NCI-H2196 (cell line): ENCODE measurements at regions not wholly inside any gene's neighbourhood (a gene's known extent, or its start where the extent isn't known, plus 50 kb on each side); places are given as distances from the start of the nearest gene placed in this dataset.

Experiments used
- DNase-seq: peaks from one replicate; lab custom pipeline; 2025; ENCODE audit not compliant: unreplicated experiment; lab: John Stamatoyannopoulos, UW

DNA sequence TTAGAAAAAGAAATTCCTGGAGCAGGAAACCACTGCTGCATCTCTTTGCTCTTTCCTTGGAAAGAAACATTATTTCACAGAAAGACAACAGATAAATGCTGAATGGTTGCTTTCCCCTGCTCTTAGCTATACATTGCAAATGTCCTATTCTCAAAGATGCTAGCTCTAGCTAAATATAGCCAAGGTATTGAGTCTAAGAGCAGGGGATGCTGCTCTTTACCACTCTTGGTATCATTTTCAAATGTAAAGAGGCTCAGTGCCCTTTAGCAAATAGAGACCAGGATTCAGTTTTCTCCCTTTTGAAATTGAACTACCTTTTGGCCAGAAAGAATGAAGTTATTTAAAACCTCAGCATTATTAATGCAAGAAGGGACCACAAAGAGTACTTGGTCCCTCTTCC lies 104.0 kb upstream of the FUT8 start:
- DNase-seq: no peak

DNA sequence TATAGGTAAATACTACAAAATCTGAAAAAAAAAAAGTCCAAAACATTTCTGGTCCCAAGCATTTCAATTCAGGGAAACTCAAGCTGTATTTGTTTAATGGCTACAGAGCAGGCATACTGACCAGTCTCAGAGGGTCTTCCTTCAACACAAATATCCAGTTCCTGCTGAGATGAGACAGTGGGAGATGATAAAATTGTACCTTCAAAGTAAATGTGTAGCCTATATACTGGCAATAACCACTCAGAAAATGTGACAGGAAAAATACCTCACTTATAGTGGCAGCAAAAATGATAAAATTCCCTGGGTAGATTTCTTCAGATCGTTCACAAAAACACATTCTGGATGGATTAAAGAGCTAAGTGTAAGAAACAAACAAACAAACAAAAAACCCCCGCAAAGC lies 102.0 kb upstream of the FUT8 start:
- no peak for DNase-seq

DNA sequence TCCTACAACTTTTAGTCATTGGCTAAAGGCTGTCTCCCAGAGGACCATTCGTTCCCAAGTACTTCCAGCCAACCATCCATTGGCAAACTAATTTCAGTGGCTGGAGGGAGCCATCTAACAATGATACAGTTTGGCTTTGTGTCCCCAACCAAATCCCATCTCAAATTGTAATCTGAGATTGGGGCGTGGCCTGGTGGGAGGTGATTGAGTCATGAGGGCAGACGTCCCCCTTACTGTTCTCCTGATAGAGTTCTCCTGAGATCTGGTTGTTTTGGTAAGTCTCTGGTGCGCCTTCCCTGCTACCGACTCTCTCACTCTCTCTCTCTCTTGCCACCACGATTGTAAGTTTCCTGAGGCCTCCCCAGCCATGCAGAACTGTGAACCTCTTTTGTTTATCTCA lies 99.7 kb upstream of the FUT8 start:
- no peak for DNase-seq

DNA sequence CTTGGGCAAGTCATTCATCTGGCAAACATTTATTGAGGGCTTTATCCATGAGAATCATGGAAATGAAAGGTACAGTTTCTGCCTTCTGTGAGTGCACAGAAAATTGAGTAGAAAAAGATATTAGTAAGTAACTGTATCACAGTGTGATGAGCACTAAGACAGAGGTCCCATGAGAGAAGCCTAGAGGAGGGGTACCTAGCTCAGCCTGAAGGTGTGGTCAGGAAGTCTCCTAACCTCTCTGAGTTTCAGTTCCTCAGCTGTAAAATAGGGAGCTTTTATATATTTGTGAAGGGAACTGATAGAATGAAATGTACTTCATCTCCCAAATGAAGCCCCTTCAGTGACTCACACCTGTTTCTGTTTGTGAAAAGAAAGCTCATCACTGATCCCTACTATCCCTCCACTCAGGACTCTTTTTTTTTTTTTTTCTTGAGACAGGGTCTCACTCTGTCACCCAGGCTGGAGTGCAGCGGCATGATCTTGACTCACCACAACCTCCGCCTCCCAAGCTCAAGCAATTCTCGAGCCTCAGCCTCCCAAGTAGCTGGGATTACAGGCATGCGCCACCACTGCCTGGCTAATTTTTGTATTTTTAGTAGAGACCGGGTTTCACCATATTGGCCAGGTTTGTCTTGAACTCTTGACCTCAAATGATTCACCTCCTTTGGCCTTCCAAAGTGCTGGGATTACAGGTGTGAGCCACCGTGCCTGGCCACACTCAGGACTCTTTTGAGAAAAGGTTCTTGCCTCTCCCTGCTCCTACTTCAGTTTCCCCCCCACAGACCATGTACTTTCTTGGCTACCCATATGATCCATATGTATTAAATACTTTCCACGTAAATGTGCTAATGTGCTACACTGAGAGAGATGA lies 93.7 kb upstream of the FUT8 start:
- DNase-seq: no peak

DNA sequence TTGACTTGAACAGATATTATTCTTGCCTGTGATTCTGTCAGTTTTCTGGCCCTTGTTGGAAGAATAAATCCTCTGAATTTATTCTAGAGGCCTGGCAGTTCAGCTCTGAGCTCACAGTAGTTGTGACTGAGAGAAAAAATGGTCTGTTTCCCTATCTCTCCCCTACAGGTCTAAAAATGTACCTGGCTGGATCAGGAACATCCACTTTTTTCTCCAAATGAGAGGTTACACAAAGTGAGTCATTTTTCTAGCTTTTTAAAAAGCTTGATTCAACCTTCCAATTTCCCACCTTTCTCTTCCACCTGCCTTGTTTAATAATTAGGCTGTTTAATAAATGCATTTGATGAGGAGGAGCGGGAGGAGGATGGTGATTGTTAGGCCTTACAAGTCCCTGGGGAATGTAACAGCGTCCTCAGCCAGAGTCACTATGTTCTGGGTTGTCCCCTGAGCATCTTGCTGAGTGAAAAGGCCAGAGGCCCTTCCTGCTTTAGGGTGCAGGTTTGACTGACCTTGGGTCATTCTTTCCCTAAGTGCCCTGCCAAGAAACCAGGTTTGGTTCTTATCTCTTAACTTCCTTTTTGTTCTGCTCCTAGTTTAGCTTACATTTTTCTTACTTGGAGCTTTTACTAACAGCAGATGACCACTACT lies 91.7 kb upstream of the FUT8 start:
- DNase-seq: no peak

DNA sequence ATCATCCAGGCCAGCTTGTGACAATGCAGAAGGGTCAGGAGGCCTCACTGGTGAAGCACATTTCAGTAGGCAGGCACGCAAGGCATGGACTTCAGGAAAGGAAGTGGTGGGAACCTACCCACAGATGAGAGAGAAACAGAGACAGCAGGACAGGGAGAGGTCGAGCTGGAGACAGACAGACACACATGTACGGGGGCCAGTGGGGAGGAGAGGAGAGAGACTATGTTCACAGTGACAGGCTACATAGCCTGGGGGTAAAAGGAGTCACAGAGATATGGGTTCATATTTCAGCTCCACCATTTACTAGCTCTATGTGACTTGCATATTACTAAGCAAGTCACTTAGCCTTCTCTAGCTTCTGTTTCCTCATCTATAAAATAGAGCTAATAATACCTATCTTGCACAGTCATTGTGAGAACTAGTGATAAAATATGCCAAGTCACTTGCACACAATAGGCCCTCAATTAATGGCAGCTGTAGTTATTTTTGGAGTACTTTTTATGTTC lies 91.1 kb upstream of the FUT8 start:
- DNase-seq: no peak

DNA sequence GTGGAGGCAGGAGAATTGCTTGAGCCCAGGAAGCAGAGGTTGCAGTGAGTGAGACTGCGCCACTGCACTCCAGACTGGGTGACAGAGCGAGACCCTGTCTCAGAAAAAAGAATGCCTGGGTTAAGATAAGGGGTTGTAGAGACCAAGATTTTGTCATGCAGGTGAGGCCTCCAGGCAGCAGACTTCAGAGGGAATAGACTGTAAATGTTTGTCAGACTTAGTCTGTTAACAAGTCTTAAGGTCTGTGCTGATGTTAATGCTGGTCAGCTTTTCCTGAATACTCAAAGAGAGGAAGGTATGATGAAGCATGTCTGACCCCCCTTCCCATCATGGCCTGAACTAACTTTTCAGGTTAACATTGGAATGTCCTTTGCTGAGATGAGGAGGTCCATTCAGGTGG lies 83.0 kb upstream of the FUT8 start:
- DNase-seq: no peak

DNA sequence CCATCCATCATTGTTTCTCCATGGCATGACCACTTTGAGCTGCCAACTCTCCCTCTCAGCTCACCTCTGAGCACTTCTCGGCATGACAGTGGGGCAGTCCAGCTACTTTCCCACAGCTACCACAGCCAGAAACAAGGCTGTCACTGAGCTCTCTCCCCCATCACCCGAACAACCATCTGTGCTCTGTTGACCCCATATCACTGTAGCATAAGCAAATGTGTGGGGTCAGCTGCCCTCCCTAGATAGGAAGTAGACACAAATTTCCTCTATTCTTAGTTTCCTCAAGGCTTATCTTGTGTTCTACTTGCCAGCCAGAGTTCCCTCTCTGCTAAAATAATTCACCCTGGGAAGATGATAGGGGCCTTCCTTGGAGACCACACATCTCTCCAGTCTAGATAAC lies 82.6 kb upstream of the FUT8 start:
- no peak for DNase-seq

DNA sequence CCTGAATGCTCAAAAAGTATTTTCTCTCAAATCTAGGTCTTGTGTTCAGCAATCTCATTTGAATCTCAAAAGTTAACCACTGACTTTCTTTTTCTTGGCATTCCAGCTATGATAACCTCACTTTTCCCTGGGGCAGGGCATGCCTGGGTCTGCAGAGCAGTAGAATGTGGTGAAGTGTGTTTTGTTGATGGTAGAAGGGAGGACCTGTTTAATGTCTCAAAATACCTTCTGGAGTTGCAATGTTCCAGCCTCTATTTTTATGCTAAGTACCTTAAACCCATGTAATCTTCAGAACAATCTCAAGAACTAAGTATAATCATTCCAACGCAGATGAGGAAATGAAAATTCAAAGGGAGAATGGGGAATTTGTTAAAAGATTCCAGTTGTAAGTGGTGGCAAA lies 82.1 kb upstream of the FUT8 start:
- DNase-seq: no peak

DNA sequence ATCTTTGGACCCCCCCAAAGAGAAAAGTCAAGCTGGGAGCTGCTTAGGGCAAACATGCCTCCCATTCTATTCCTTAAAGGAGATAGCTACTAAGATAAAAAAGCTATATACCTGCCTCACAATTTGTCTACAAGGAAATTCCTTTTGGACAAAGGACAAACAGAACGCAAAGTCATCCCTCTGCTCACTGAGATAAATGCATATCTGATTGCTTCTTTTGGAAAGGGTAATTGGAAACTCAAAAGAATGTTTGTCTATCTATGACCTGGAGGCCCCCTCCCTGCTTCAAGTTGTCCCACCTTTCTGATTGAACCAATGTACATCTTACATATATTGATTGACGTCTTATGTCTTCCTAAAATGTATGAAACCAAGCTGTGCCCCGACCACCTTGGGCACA lies 80.9 kb upstream of the FUT8 start:
- no peak for DNase-seq

DNA sequence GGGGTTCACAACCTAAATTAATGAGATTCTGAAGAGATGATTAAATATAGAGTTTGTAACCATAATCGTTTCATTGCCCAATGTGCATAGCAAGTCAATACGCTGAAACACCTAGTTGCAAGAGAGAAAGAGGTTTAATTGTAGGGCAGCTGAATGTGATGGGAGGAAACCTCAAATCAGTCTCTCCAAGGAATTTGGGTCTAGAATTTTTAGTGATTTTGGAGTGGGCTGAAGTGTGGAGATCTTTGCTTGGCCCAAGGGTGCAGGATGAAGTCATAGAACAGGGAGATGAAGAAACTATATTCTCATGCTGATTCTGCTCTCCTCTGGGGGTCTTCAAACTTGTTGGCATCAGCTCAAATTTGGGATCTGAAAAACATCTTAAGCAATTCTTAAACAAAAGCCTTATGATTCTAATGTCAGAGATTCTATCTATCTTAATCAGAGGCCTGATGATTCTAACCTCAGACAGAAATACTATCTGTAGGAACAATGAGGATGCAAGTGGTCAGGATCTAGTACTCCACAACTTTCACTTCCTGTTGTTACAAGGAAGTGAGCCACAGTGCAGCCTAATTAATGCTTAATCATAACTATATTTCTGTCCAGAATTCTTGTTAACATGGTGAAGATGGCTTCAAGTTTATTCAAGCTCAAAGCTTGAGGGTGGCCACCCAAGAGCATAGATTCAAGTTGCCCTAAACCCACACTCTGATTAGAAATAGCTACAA lies 80.2 kb upstream of the FUT8 start:
- no peak for DNase-seq

DNA sequence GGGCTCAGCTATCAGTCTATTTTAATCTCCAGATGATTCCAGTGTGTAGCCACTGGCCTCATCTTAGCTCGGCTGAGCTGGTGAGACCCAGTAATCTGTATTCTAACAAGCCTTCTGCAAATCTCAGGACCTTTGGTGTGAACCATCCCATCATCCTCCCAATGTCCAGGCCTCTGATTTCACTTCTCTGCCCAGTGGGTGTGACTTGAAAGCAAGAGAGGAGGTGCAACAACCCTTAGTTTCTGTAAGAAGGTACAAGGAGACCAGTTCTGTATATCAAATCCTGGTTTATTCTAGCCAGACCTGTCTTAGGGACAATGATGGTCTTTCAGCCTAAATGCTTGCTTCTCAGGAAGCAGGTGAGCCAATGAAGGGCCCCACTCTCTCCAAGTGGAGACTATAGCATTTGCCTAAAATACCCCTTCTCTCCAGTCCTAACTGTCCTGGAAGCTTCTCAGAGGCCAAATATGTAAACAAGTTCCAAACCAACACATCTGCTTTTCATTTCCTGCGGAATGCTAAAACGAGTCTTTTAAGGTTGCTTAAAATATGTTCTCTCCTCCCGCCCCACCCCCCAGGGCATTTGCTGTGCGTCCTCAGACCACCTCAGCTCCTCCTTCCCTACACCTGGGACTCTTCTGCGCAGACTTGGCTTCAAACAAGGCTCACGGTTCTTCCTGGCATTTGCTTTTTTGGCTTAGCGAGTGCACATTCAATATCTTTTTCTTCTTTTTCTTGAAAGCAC lies 78.4 kb upstream of the FUT8 start:
- DNase-seq: no peak

DNA sequence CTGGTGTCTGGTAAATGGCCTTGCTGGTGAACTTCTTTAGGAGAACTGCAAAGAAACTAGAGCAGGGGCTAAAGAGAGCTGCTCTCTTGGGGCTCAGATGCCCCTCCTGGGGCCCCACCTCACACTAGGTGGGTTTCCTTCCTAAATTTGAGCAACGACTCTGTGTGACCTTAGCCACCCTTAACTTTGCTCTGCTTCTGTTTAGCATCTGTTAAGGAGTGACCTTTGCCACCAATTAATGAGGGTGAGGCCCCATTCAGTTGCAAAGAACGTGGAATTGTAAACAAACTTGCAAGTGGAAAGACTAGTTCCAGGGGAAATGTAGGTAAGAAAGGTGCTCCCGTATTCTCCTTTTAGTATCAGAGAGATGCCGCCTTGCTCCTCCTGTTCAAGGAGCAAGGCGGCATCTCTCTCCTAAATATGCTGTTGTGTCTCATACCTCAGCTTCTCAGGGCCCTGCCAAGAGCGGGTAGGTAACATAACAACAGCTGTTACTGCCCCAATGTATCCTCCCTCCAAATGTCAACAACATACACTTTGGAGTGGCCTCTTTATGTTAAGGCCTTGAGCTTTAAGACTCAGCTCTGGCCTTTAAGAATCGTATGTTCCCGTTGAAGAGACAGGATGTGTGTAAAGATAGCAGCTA lies 77.6 kb upstream of the FUT8 start:
- DNase-seq: no peak

DNA sequence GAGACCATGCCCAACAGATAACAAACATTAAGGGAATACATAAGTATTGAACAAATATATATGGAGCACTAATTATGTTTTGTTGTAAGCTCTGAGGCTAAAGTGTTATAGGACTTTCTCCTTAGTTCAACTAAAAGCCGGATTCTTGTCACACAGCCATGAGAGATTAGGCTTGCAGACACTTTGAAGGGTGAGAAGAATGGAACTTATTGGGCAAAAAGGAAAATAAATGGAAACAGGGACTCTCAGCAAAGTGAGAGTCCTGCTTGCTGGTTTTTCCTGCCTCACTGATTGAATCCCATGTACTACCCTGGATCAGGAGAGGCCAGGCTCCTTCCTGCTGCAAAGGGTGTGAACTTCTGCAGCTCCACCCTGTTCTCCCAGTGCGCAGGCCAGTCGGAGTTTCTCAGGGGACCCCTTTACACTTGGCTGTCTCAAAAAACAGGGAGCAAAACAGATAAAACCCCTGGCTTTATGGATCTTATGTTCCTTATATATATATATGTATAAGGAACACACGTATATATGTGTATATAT lies 77.1 kb upstream of the FUT8 start:
- no peak for DNase-seq

DNA sequence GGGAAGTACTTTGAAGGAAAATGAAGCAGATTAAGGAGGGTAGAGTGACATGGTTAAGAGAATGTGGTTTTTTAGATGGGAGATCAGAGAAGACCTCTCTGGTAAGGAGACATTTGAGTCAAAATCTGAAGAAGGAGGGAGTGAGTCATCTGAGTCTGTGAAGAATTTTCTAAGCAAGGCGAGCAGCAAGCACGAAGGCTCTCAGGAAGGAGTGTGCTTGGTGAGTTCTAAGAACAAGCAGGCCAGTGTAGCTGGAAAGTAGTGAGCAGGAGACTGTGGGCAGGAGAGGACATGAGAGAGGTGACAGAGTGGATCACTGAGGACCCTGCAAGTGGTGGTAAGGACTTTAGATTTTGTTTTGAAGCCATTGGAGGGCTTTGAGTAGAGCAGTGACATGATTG lies 76.3 kb upstream of the FUT8 start:
- DNase-seq: no peak

DNA sequence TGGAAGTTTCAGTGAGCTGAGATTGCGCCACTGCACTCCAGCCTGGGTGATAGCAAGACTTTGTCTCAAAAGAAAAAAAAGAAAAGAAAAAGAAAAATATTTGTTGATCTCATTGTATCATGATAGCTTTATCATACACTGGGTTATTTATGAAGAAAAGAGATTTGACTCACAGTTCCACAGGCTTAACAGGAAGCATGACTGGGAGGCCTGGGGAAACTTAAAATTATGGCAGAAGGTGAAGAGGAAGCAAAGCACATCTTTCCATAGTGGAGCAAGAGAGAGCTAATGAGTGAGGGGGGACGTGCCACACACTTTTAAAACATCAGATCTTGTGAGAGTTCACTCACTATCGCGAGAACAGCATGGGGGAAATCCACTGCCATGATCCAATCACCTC lies 72.7 kb upstream of the FUT8 start:
- no peak for DNase-seq

DNA sequence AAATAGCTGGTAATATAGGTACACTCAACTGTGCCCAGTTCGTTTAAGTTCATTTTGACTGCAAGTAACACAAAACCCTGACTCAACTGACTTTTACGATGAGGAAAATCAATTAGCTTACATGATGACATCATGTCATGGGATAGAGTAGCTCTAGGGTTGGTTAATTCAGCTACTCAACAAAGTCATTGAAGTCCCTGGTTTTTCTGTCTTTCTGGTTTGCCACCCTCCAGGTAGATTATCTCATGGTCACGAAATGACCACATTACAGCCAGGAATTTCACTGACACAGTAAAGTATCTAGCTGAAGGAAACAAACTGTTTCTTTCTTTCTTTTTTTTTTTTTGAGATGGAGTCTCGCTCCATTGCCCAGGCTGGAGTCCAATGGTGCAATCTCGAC lies 68.5 kb upstream of the FUT8 start:
- no peak for DNase-seq

DNA sequence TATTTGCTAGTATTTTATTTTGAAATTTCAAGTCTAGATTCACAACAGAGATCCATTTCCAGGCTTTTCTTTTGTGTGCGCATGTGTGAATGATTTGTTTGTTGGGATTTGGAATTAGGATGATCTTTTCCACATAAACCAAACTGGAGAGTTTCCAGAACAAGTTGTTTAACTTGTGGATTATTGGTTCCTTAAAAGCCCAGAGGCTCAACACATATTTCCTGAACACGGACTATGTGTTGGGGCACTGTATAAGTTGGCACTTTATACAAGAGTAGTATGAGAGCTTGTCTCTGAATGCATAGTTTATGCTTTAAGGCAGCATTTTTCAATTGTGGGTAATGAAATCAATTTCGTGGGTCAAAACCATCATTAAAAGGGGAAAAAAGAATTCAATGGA lies 67.3 kb upstream of the FUT8 start:
- DNase-seq: no peak

DNA sequence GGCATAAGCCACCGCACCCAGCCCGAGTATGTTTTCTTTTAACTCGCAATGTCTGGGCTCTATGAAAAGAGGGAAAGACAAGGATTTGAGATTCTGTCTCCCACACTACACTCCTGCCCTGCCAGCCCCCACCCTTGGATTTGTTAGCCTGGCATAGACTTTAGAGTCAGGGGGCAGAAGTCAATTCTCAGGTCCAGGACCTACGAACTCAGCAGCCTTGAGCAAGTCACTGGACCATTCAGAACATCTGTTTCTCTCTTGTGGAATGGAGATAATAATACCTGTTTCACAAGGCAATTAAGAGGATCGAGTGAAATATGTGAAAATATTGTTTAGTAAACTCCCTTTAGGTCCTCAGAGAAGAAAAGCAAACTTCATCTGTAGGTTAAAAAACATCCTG lies 66.1 kb upstream of the FUT8 start:
- DNase-seq: no peak

DNA sequence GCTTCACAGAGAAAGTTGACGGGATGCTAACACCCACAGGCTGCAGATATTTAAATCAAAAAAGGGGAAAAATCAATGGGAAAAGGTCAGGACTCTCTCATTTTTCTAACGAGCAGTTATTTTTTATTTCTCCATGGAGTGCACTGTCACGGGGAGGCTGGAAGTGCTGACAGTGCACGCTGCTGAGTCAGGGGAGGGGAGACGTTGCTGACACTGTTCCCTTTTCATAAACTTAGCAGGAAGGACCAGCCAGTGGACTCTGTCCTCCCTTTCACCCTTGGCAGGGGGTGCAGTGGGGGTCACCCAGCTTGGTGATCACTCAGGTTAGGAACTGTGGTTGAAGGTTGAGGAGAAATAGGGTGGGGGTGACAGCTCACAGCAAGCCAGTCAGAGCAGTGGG lies 65.6 kb upstream of the FUT8 start:
- DNase-seq: no peak

DNA sequence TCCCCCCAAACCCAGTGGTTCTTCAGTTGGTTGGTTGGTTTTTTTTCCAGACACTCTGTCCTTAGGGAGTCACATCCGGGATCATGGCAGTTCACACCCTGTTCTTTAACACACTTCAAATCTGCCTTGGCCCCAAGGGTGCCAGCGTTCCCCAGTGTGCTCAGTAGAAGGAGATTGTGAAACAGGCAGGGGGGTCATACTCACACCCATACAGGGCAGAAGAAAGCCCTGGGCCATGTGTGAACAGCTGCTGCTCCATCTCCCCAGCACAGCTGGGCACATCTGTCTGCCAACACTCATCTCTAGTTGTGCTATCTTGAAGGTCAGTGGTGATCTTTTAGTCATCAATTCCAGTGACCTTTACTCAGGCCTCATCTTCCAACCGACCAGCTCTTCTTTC lies 64.4 kb upstream of the FUT8 start:
- DNase-seq: no peak
